AG10803 (cell line): ENCODE measurements at regions not wholly inside any gene's neighbourhood (a gene's known extent, or its start where the extent isn't known, plus 50 kb on each side); places are given as distances from the start of the nearest gene placed in this dataset.

Experiments
- DNase-seq: peaks from one replicate; pipeline ENCODE4 v3.0.0; 2010; ENCODE audit warnings: low read depth
- H3K4me3 ChIP-seq: 2 replicates; pipeline ENCODE4 v1.5.1; 2011; ENCODE audit warnings: mild to moderate bottlenecking, low read length, control low read depth
- TF ChIP-seq, protein P1 (sequence below): conservative IDR thresholded peaks from 2 replicates; pipeline ENCODE4 v1.5.1; 2011; ENCODE audit warnings: mild to moderate bottlenecking, low read length, control low read depth, inconsistent platforms

DNA sequence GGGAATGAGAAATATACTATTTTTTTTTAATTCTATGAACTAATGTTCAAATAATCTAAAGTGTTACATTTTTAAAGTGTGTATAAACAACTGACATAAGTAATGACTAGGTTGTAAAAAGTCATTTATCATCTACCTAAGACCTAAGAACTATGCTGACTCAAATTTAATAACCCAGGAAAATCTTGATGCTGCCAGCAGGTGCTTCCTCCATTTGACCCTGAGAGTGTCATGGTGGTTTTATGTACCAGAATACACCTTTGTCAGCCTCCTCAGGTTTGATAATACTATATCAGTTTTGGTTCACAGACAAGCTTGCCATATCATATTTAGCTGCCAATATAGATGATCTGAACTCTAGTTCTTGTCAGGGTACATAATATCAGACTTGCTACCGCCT lies 1151.2 kb downstream of the PCDH17 start:
- no peak for DNase-seq
- no peak overlapping the region for H3K4me3 ChIP-seq
- TF ChIP-seq, protein P1, sequence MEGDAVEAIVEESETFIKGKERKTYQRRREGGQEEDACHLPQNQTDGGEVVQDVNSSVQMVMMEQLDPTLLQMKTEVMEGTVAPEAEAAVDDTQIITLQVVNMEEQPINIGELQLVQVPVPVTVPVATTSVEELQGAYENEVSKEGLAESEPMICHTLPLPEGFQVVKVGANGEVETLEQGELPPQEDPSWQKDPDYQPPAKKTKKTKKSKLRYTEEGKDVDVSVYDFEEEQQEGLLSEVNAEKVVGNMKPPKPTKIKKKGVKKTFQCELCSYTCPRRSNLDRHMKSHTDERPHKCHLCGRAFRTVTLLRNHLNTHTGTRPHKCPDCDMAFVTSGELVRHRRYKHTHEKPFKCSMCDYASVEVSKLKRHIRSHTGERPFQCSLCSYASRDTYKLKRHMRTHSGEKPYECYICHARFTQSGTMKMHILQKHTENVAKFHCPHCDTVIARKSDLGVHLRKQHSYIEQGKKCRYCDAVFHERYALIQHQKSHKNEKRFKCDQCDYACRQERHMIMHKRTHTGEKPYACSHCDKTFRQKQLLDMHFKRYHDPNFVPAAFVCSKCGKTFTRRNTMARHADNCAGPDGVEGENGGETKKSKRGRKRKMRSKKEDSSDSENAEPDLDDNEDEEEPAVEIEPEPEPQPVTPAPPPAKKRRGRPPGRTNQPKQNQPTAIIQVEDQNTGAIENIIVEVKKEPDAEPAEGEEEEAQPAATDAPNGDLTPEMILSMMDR, result no peak

DNA sequence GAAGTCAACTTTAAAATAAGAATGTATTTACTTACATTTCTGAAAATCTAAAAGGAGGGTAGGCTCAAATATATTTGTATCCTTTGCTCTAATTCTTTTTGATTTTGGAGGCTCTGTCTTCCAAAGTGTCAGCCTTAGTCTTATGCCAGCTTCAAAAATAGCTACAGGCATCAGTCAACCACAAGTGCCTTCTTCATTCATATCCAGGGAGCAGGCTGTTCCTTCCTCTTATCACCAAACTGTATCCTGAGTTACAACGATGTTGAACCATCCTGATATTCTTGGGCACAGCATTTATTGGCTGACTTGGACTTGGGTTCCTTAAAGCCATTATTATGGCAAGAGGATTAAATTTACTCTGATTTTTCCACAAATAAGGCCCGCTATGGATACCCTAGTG lies 1161.3 kb downstream of the PCDH17 start:
- DNase-seq, result no peak

DNA sequence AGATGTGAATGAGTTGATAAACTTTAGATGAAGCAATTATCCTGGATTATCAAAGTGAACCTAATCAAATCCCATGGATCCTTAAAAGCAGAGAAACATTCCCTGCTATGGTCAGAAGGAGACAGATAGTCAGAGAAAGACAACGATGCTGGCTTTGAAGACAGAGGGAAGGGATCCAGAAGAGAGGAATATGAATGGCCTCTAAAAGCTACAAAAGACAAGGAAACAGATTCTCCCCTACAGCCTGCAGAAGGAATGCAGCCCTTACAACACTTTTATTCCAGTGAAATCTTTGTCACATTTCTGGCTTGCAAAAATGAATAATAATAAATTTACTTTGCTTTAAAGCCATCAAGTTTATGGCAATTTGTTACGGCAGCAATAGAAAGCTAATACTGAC lies 1164.2 kb downstream of the PCDH17 start:
- DNase-seq, result no peak
- TF ChIP-seq, protein P1, result no peak
- no peak overlapping the region for H3K4me3 ChIP-seq

More for the DNA sequence above, 1161.3 kb downstream of the PCDH17 start:
- no peak overlapping the region for H3K4me3 ChIP-seq
- TF ChIP-seq, protein P1, result no peak

DNA sequence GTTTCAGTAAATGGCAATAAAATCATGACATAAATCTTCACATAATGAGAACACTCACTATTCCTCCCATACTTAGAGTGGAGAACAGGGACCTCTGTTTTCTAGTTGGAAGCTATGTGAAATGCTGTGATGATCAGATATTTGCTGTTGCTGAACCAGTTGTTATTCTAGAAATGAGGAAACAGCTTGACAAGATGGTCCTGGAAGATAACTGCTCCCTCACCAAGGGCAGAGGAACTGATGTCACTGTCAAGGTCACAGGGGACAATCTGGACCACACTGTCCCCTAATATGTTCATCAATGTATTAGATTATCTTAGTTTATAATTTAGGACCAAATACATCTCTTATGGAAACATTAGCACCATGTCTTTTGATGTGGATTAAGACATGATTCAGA lies 1173.3 kb downstream of the PCDH17 start:
- DNase-seq, result no peak
- no peak overlapping the region for H3K4me3 ChIP-seq
- TF ChIP-seq, protein P1, result no peak

DNA sequence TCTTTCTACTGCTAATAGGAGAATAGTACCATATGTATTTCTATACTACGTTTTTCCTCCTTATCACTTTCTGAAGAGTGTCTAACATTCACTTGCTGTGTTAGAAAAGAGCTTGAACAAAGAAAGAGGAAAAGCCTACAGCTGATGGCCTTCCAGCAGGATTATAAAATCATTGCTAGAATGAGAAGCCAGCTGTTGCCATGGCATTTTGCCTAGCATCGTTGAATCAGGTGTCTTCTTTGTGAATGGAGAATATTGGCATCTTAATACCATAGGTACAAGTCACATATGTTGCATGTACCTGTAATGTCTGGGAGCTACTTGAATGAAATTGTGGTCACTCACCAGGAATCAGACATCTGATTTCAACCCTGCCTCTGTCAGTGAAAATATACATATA lies 1174.9 kb downstream of the PCDH17 start:
- TF ChIP-seq, protein P1, result no peak
- H3K4me3 ChIP-seq, result no peak overlapping the region
- no peak for DNase-seq

DNA sequence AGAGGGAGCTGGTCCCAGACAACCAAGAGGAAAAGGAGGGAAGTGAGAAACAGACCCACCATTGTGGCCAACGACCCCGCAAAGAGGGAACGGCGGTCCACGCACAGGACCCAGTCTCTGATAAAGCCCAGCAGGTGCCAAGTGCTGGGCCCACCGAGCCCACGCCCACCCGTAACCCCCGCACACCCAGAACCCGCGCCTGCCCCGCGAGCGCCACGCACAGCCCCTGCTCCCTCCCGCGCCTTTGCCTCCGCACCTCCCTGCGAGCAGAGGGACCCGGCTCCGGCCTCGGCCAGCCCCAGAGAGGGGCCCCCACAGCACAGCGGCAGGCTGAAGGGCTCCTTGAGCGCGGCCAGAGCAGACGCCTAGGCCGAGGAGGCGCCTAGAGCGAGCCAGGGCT lies 1192.2 kb downstream of the PCDH17 start:
- H3K4me3 ChIP-seq, result no peak overlapping the region
- TF ChIP-seq, protein P1, result no peak
- no peak for DNase-seq

DNA sequence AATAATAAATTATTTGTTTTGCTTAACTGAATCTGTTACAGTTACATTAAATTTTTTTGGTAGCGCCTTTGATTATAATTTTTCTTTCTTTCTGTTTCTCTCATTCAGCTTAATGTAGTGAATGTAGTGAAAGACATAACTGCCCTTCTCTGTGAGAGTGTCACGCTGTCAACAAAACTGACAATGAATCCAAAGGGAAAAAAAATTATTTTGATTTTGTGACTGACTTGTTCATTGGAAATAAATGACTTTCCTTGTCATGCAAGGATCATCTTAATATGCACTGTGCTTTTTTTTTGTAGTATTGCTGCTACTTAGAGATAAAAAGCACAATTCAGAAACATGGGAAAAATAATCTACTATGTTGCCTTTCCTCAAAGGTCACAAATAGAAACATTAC lies 1196.4 kb downstream of the PCDH17 start:
- H3K4me3 ChIP-seq, result no peak overlapping the region
- TF ChIP-seq, protein P1, result no peak
- no peak for DNase-seq
